ENCODE measurements at regions not wholly inside any gene's neighbourhood (a gene's known extent, or its start where the extent isn't known, plus 50 kb on each side); places are given as distances from the start of the nearest gene placed in this dataset.
"Not testable (repeated sequence)": the region's sequence is repeated elsewhere in the genome, so short reads cannot be mapped to it uniquely, and the experiment has no call there.

DNA sequence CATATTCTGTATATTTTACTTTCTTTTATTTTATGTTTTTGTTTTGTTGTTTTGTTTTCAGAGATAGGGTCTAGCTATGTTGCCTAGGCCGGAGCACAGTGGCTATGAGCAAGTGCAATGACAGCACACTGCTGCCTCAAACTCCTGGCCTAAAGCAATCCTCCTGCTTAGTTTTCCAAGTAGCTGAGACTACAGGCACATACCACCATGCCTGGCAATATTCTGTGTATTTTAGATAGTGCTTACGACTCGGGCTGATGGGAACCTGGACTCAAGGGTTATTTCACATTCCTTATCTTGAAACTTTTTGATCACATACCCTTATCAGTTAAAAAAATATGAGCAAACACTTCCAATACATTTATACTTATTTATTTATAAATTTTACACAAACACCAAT, 119.0 kb upstream of the STARD4 start:
- no peak for DNase-seq

DNA sequence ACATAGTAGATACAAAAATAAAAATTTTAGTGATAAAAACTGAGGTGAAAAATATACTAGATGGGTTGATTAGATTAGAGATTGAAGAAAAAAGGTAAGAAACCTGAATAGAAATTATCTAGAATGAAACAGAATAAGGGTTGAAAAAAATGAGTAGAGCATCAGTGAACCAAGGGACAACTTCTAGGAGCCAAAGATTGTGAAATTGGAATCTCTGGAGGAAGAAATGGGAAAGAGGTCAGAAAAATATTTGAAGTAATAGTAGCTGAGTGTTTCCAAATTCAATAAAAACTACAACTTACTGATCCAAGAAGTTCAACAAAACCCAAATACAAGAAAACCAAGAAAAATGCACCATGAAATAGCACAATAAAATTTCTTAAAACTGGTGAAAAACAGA, 116.6 kb upstream of the STARD4 start:
- no peak for DNase-seq

DNA sequence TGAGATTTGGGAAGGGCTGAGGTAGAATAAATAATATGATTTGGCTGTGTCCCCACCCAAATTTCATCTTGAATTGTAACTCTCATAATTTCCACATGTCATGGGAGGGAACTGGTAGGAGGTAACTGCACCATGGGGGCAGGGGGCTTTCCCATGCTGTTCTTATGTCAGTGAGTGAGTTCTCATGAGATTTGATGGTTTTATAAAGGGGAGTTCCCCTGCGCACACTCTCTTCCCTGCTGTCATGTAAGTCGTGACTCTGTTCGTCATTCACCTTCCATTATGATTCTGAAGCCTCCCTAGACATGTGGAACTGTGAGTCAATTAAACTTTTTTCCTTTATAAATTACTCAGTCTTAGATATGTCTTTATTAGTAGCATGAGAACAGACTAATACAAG, 115.5 kb upstream of the STARD4 start:
- DNase-seq = no peak

DNA sequence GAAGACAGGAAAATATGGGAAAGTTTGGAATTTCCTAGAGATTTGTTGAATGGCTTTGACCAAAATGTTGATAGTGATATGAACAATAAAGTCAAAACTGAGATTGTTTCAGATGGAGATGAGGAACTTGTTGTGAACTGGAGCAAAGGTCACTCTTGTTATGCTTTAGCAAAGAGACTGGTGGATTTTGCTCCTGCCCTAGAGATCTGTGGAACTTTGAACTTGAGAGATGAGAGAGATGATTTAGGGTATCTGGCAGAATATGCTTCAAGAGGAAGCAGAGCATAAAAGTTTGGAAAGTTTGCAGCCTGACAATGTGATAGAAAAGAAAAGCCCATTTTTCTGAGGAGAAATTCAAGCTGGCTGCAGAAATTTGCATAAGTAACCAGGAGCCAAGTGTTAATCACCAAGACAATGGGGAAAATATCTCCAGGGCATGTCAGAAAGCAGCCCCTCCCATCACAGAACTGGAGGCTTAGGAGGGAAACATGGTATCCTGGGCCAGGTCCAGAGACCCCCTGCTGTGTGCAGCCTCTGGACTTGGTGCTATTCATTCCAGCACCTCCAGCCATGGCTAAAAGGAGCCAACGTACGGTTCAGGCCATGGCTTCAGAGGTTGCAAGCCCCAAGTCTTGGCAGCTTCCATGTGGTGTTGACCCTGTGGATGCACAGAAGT, 114.3 kb upstream of the STARD4 start:
- no peak for DNase-seq

DNA sequence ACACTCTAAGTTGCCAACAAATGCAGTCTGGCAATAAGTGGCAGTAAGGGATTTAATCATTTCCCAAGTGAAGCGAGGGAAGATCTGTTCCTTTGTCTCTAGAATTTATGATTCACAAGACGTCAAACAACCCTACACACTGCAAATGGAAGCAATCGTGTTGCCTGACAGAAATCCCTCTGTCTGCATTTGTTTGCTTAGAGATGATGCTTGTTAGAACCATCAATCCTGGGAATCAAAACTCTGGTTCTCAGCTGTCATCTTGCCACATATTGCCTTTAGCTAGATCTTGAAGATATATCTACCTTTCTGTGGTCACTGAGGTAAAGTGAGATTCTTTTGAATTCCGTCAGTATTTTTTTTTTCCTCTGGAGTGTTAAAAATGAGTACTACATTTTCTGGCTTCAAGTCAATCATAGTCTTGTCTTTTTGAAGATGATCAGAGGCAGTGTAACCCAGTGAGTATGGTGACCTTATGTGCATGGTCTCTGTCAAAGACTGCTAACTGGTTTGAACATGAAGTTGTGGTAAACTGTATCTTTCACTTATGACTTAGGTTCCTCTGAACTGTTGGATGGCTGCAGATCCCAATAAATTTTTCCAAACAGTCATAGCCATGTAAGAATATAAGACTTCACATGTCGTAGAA, 106.4 kb upstream of the STARD4 start:
- DNase-seq = no peak

DNA sequence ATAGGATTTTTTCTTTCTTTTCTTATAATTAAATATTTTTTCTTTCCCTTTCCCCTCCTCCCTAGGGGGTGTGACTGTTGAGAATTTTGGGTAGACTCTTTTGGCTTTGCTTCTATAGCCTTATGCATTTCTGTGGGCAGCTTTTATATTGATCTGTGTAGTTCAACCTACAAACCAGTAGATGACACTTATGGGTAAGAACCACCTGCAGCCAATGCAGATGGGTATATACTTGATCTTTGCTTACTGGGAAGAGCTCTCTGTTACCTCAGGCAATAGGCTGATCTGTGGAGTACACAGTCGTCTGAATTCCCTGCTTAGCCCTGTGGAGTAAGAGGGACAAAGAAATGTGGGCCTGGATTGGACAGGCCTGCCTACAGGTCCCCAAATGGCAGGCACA, 102.7 kb upstream of the STARD4 start:
- DNase-seq = no peak

DNA sequence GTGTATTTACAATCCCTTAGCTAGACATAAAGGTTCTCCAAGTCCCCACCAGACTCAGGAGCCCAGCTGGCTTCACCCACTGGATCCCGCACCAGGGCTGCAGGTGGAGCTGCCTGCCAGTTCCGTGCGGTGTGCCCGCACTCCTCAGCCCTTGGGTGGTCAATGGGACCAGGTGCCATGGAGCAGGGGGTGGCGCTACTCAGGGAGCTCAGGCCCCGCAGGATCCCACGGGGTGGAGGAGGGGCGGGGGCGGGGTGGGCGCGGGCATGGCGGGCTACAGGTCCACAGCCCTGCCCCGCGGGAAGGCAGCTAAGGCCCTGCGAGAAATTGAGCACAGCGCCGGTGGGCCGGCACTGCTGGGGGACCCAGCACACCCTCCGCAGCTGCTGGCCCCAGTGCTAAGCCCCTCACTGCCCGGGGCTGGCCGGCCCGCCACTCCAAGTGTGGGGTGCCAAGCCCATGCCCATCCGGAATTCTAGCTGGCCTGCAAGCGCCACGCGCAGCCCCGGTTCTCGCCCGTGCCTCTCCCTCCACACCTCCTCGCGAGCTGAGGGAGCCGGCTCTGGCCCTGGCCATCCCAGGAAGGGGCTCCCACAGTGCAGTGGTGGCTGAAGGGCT, 99.8 kb upstream of the STARD4 start:
- DNase-seq = not testable (repeated sequence)

DNA sequence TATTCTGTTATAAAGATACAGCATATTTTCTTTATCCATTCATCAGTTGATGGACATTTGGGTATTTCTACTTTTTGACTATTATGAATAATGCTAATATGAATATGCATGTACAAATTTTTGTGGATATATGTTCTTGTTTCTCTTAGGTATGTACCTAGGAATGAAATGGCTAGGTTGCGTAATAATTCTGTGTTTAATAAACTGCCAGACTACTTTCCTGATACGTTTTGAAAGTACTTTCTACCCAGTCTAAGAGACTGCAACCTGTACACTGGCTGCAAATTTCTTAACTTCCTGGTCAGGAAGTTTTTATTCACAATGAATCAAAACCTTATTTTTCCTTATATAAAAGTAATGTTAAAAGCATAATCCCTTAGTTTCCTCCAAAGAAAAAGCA, 93.9 kb upstream of the STARD4 start:
- no peak for DNase-seq

DNA sequence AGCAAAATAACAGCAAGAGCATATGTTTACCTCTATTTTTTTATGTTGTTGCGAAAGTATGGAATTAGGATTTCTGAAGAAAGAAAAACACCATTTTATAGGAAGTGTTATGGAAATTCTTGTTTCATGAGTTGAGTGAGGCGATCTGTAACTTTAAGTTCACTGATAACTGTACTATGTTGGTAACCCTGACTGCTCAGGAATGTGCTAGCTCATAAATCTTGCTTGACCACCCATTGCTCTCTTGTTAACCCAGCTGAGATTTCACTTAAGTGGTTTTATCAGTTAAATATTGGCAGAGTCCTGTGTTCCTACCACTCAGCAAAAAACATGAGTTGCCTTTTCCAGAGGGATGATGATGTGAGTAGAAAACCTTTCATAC, 91.1 kb upstream of the STARD4 start:
- DNase-seq = no peak

DNA sequence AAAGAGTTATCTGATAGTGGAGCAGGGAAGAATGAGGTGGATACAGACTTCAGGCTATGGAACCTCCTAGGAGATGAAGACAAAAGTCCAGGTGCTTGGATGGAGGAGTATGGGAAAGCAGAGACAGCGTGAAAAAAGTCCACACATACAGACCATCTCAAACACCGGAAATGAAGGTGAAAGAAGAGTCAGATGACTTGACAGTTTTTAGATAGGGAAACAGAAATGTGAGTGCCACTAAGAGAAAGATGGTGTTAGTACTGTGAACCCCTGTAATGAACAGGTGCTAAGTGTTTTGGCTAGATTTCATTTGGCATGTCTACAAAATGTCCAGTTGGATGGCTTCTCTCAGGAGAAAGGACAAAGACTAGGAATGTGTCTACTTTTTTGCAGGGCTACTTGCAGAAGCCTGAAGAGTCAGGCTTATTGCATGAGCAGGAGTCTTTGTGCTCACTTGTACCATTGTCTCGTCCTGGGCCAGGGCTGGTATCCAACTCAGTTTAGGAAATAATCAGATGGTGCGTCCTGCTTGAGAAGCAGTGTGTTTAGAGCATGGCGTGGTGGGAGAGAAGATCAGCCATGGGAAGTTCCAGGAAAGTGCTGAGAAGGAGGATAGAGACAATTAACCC, 90.6 kb upstream of the STARD4 start:
- DNase-seq = no peak

DNA sequence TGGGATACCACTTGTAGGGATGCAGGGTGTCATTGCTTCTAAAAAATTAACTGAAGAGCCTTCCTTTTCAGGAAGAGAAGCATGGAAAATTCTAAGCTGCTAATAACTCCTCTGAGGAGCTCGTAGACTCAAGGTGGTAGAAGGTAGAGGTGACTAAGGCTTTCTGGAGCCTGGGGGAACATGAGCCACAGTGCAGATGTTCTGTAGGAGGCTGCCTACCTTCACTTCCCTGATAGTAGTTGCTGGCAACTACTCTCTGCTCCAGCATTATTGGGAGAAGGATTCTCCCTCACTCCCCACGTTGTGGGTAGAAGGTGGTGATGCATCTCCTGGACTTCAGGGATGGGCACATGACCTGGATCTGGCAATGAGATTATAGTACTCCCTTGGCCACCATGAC, 86.7 kb upstream of the STARD4 start:
- no peak for DNase-seq

DNA sequence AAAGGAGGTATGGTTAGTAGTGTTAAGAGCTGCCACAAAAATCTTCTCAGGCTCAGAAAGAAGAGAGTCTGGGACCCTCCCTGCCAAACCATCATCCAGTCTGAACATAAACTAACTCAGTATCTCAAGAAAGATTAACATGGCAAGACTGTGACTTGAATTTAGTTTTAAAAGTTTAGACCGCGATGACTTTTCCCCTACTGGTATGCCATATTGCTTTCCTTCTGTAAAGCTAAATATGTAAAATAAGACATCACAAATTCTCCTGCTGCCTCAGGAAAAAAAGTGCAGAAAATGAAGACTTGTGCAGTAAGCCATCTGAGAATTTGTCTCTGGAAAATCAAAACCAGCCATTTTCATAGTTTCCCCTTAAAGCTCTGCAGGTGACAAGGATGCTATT, 85.2 kb upstream of the STARD4 start:
- no peak for DNase-seq

DNA sequence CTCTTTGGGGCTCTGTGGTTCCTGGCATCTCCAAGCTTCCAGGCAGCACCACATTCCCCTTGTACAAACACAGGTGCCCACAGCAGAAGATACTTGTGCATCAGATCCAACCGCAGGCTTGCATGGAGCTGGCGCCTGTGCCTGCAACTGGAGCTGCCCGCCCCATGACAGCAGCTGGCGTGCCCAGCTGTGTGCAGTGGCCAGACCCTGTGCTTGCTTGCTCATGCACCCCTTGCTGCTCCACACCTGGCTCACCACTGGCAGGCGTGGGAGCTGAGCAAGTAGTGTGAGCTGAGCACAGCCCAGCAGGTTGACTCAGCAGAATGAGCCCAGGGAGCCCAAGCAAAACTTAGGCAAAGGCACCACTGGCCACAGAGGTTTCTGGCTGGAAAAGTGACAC, 84.4 kb upstream of the STARD4 start:
- no peak for DNase-seq

DNA sequence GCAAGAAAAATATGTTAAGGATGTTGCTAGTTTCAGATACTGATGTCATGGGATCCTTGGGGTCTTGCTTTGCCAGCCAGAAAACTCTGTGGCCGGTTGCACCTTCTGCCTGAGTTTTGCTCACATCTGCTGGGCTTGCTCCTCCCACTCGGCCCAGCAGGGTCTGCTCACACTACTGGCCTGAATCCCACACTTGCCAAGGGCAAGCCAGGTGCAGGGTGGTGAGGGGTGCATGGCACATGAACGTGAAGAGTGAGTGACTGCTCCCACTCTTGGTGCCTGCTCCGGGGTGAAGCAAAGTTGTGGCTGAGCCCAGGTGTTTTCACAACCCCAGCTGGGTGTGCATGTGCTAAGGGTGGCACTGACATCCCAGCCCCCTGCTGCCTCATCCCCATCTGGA, 83.1 kb upstream of the STARD4 start:
- no peak for DNase-seq

DNA sequence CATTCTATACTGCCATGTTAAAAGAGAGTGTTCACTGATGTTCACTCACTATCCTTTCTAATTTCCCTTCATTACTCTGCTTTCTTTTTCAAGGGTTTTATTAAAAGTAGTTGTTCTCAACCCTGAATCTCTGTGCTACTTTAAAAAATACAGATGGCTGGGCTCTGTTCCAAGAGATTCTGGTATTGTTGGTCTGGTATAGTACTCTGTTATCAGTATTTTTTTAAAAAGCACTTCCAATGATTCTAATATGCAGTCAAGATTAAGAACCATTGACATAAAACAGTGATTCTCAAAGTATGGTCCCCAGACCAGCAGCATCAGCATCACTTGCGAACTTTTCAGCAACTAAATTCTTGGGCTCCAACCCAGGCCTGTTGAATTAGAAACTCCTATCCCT, 77.0 kb upstream of the STARD4 start:
- no peak for DNase-seq

DNA sequence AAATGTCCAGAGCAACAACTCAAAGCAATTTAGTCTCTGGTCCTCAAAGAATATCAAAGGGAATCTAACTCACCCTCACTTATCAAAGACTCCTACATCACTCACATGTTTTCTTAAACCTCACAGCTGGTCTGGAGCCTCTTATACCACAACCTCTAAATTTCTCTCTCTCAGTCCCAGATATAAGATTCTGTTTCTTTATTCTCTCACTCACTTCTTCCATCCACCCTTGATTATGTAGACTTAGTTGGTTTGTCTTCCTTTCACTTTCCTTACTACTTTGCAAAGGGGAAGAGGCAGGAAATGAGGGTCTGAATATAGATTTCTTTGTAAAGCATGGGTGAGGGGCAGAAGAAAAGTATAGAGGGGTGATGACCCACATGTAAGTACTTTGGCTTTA, 75.4 kb upstream of the STARD4 start:
- DNase-seq = no peak

DNA sequence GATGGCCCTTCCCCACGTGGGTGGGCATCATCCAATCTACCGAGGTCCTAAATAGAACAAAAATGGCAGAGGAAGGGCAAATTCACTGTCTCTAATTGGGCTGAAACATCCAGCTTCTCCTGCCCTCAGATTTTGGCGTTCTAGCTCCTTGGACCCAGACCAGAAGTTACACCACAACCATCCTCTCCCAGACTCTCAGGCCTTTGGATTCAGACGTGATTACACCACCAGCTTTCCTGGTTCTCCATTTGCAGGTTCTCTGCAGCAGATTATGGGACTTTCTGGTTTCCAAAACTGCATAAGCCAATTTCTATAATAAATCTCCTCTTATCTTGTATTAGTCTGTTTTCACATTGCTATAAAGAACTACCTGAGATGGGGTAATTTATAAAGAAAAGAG, 73.6 kb upstream of the STARD4 start:
- DNase-seq = no peak

DNA sequence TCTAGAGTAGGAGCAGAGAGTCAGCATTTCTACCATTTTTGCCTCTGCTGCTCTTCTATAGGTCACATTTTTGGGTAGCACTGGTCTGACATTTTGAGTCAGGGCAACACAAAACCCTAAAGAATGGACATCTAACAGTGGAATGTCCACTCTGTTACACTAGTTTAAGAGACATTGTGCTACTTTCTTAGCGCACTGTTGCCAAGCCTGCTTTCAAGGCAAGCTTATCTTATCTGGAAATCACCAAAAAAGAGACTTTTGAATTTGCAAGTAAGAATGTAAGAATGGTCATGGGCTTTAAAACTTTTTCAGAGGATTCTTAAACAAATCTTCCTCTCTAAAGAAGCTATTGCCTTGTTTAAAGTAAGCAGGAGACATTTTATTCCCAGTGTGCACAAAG, 73.0 kb upstream of the STARD4 start:
- no peak for DNase-seq

DNA sequence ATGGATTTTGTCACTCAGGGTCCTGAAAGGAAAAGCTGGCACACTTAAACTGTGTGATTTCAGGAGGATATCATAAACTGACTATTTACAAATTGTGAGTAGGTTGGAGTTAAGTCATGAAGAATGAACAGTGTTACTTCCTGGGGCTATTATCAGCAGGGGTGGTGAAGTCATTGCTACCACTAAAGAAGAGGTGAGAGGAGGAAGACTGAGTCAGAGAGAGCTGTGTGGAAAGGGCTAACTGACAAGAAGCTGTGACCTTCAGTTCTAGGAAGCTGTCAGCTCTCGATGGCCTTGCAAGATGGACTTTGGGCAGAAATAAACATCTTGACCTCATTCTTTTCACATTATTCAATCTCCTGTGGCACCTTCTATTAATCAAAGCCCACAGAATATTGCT, 72.3 kb upstream of the STARD4 start:
- DNase-seq = no peak

DNA sequence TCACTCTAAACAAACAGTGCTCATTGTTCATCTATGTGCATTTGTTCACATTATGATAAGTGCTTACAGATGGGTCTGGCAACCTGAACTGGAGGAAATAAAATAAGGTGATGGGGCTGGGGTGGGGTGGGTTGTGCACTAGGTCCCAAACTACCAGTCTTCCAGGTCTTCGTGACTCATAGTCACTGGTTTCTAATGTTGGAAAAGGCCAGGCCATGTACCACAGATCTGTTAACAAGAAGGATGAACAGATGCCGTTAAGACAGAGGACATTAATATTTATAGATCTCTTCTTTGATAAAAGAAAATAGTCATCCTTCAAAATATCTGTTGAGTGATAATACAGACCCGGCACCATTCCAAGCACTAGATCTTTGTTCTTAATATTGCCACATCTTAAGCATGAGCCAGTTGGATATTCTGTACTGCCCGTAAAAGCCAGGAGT, 71.4 kb upstream of the STARD4 start:
- no peak for DNase-seq

DNA sequence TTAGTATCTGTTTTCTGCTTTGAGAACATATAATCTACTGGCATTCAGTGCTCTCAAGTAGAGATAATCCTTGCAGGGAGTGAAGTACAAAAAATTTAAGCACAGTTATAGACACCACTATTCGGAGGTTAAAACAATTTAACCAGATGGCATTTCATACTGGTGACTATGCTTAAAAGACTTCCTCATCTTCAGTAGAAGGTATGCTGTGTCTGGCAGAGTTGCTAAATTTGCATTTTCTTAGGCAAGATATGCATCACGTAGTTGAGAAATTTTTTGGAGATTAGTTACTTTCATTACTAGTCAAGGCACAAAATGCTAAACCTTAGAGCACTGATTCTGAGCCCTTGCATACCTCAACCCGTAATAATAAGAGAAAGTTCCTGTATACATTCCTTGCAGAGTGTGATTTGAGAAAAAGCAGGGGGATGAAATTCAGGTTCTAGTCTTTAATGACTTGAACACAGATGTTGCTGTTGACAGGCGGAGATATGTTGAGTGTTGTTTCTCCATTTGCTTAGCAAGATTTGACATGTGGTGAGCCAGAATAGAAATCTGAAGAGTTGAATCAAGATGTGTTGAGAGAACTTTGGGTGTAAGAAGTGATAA, 70.8 kb upstream of the STARD4 start:
- DNase-seq = no peak

DNA sequence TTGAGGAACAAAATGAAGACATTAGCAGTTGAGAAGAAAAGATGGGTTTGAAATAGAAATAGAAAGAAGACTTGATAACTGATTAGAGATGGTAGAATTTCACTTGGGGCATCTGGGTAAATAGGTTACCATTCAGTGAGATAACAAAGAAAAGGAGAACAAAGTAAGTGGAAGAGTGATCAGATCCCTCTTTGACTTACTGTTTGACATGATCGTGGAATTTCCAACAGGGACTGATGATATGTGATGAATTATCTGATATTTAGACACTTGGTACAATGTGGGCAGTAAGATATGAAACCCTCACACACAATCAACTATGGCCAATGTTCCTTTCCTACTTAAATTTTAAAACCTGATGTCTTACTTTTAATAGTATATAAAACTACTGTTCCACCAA, 70.1 kb upstream of the STARD4 start:
- no peak for DNase-seq

DNA sequence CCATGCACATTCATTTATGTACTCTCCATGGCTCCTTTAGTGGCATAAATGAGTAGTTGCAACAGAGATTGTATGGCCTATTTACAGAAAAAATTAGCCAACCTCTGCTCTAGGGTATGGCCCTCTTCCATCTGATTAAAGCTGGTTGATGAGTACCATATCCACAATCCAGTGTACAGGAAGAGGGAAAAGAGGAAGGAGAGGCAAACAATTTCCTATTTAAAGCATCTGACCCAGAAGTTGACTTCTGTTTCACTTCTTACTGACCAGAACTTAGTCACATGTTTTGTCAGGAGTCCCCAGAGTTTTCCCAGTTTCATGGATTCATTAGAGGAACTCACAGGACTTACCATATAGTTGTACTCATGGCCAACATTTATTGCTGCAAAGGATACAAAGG, 68.6 kb upstream of the STARD4 start:
- DNase-seq = no peak

DNA sequence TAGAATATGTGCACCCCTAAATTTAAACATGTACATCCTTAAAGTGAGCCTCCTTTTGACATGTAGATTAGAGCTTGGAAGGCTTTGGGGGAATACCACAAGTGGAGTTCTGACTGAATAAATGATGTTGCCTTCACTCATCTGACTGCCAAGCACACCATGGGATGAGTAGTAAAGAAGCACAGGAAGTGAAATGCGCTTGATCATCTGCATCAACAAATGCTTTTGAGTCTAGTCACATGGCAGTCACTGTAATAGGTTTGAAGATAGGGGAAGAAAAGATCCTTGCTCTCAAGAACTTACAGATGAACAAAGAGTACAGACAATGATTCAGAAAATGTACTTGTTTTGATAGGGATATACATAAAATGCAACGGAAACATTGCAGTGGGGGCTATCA, 62.0 kb upstream of the STARD4 start:
- DNase-seq = no peak

Measured in NCI-H1092 (cell line).